ENCODE measurements at regions not wholly inside any gene's neighbourhood (a gene's known extent, or its start where the extent isn't known, plus 50 kb on each side); places are given as distances from the start of the nearest gene placed in this dataset.

DNA sequence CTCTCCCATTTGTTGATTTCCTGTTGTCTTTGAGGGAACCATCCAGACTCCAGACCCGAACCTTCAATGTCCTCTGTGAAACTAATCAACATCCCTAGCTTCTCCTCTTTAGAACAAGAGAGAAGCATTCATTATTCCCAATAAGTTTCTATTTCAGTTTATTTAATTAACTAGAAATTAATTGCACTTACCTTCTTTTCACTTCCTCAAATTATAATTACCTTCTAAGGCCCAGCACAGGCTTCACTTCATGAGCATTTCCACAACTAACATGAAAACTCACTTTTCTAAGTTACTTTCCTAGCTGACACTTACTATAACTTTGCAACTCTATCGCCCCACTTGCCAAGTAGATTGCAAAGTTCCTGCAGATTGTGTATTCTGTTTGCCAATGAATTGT is 71.6 kb upstream of the HTR2A start:
- WGBS, result 94% methylated on average over 2 of the region's 2 CpGs
- TF ChIP-seq TAF1 (conservative IDR thresholded peaks at IDR 0.05) (no peak), FOXA2 (IDR thresholded peaks at IDR 0.05) (no peak), RXRA (IDR thresholded peaks at IDR 0.05) (no peak), ZBTB33 (IDR thresholded peaks at IDR 0.05) (no peak), NR2F2 (IDR thresholded peaks at IDR 0.05) (no peak), GABPA (IDR thresholded peaks at IDR 0.05 in 1 of 2, conservative IDR thresholded peaks at IDR 0.05 in 1 of 2) (no peak), CTCF (IDR thresholded peaks at IDR 0.05; ENCODE audit: low read depth, low read length, missing input control) (no peak), SP1 (IDR thresholded peaks at IDR 0.05) (no peak), HNF4G (IDR thresholded peaks at IDR 0.05) (no peak), RAD21 (IDR thresholded peaks at IDR 0.05) (no peak), HNF4A (conservative IDR thresholded peaks at IDR 0.05) (no peak), YY1 (IDR thresholded peaks at IDR 0.05) (no peak), JUND (IDR thresholded peaks at IDR 0.05) (no peak), FOXA1 (IDR thresholded peaks at IDR 0.05) (no peak), EGR1 (IDR thresholded peaks at IDR 0.05; ENCODE audit: low read depth in 2 of 2) (no peak)
- TF ChIP-seq, protein P1, sequence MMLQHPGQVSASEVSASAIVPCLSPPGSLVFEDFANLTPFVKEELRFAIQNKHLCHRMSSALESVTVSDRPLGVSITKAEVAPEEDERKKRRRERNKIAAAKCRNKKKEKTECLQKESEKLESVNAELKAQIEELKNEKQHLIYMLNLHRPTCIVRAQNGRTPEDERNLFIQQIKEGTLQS (IDR thresholded peaks at IDR 0.05), result no peak
- TF ChIP-seq, protein P2, sequence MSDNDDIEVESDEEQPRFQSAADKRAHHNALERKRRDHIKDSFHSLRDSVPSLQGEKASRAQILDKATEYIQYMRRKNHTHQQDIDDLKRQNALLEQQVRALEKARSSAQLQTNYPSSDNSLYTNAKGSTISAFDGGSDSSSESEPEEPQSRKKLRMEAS (IDR thresholded peaks at IDR 0.05), result no peak
- TF ChIP-seq, protein P3, sequence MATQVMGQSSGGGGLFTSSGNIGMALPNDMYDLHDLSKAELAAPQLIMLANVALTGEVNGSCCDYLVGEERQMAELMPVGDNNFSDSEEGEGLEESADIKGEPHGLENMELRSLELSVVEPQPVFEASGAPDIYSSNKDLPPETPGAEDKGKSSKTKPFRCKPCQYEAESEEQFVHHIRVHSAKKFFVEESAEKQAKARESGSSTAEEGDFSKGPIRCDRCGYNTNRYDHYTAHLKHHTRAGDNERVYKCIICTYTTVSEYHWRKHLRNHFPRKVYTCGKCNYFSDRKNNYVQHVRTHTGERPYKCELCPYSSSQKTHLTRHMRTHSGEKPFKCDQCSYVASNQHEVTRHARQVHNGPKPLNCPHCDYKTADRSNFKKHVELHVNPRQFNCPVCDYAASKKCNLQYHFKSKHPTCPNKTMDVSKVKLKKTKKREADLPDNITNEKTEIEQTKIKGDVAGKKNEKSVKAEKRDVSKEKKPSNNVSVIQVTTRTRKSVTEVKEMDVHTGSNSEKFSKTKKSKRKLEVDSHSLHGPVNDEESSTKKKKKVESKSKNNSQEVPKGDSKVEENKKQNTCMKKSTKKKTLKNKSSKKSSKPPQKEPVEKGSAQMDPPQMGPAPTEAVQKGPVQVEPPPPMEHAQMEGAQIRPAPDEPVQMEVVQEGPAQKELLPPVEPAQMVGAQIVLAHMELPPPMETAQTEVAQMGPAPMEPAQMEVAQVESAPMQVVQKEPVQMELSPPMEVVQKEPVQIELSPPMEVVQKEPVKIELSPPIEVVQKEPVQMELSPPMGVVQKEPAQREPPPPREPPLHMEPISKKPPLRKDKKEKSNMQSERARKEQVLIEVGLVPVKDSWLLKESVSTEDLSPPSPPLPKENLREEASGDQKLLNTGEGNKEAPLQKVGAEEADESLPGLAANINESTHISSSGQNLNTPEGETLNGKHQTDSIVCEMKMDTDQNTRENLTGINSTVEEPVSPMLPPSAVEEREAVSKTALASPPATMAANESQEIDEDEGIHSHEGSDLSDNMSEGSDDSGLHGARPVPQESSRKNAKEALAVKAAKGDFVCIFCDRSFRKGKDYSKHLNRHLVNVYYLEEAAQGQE (IDR thresholded peaks at IDR 0.05), result no peak
- no peak for DNase-seq (ENCODE audit: low spot score)
- no peaks in the 10 kb centered on the region for H3K27me3 ChIP-seq (ENCODE audit: control insufficient read depth in 4 of 4, insufficient read depth in 4 of 4, low read length in 3 of 4)
- no peak overlapping the region for H3K9ac ChIP-seq (ENCODE audit: low read depth in 1 of 2, low read length in 2 of 2)
- H3K27ac ChIP-seq (ENCODE audit: low read depth in 1 of 2, low read length in 2 of 2), result no peak overlapping the region
- H3K9me3 ChIP-seq (ENCODE audit: control insufficient read depth in 4 of 4, low read length in 3 of 4), result no peaks in the 10 kb centered on the region
- H3K36me3 ChIP-seq (ENCODE audit: control insufficient read depth in 4 of 4, insufficient read depth in 3 of 4, low read depth in 1 of 4, low read length in 3 of 4), result no peaks in the 10 kb centered on the region
- H3K4me3 ChIP-seq (ENCODE audit: low read depth in 1 of 3, low read length in 3 of 3), result no peak overlapping the region
- no peaks in the 10 kb centered on the region for H3K4me1 ChIP-seq (ENCODE audit: control insufficient read depth in 4 of 4, insufficient read depth in 4 of 4, low read length in 3 of 4)
